Stimulated activated CD4-positive, alpha-beta T cell treated with anti-CD3 and anti-CD28 coated beads, Interleukin-4, amount 100 ng/mL, for 24 hours (primary cell): ENCODE measurements at regions not wholly inside any gene's neighbourhood (a gene's known extent, or its start where the extent isn't known, plus 50 kb on each side); places are given as distances from the start of the nearest gene placed in this dataset.
"Not testable (repeated sequence)": the region's sequence is repeated elsewhere in the genome, so short reads cannot be mapped to it uniquely, and the experiment has no call there.

Experiments
- DNase-seq: peaks from one replicate; pipeline ENCODE4 v3.0.0-alpha.2; 2020

DNA sequence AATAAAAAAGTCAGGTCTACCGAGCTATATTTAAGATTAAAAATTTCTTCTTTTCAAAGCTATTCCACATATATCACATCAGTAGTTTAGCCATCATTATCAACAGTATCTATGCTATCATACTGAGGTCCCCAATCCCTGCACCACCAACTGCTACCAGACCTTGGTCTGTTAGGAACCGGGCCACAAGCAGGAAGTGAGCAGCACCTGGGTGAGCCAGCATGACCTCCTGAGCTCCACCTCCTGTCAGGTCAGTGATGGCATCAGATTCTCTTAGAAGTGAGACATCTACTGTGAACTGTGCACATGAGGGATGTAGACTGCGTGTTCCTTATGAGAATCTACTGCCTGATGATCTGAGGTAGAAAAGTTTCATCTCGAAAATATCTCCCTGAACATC lies 632.1 kb upstream of the KCND2 start:
- no peak for DNase-seq

DNA sequence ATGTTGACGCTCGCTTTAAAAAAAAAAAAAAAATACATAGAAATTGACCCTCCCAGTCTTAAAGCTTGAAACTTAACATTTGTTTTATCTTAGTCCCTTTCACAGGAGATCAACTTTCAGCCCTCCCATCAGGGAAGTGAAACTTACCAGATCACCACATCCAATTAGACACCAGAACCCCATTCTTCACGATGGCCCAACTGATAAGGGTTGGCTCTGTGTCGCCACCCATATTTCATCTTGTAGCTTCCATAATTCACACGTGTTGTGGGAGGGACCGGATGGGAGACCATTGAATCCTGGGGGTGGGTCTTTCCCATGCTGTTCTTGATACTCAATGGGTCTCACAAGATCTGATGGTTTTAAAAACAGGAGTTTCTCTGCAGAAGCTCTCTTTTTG lies 629.4 kb upstream of the KCND2 start:
- no peak for DNase-seq

DNA sequence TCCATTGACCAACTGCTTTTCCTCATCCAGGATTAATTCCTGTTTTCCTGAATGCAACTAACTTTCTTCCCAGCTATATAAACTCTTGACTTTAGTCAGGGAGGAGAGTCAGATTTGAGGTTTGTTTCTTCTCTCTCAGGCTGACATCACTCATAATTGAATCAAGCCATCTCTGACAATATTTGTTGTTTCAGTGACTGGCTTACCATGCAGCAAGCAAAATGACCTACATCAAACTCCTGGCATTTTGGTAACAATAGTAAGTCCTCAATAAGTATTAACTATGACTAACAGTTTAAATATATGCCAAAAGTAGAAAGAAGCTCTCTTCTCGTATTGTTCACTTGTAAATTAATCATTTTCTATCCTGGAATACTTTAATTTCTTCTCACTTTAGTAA lies 625.7 kb upstream of the KCND2 start:
- DNase-seq, result no peak

DNA sequence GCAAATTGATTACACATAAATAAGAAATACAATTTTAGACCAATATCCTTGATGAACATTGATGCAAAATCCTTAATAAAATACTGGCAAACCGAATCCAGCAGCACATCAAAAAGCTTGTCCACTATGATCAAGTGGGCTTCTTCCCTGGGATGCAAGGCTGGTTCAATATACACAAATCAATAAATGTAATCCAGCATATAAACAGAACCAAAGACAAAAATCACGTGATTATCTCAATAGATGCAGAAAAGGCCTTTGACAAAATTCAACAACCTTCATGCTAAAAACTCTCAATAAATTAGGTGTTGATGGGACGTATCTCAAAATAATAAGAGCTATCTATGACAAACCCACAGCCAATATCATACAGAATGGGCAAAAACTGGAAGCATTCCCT lies 624.2 kb upstream of the KCND2 start:
- not testable (repeated sequence) for DNase-seq

DNA sequence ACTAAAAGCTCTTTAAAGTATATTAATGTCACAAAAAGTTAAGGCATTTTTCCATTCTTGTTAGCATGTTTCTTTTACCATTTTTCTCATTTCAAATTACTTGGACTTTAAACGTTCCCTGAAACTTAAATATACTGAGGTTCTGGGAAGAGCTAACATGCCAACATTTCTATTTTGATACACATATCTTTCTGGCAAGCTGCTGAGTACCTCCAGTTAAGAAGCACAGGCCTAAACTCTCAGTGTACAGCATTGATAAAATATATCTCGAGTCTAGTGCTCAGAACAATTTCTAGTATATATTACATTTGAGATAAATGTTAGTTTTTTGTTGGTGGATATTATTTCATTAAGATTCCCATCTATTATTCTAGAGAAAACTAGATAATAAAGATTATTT lies 612.9 kb upstream of the KCND2 start:
- no peak for DNase-seq

DNA sequence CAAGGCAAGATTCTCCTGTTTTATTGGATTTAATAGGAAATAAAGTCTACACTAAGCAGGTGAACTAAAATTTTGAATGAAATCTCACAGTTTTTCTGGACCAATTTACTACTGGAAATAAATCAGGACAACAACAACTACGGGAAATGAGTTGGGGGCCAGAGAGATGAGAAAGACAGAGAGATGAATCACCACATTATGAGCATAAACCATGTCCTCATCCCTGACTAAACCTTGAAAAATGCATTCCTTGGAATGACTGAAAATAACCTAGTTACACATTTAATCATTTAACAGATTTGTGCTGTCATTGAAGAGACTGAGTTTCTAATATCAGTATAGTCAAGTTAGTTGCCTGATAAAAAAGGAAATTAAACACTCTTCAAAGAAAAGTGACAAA lies 608.4 kb upstream of the KCND2 start:
- no peak for DNase-seq

DNA sequence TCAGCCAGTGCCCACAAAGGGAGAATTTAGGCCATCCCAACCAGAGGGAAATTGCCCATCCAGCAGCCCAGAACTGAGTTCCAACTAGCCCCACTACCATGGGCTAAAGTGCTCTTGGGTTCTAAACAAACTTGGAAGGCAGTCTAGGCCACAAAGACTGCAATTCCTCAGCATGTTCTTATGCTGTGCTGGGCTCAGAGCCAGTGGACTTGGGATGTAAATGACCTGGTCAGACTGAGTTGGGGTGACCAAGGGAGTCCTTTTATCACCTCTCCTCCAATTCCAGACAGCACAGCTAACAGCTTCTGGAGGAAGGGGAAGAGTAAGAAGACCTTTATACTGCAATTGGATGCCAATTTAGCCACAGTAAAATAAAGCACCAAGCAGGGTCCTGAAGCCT lies 607.2 kb upstream of the KCND2 start:
- no peak for DNase-seq

DNA sequence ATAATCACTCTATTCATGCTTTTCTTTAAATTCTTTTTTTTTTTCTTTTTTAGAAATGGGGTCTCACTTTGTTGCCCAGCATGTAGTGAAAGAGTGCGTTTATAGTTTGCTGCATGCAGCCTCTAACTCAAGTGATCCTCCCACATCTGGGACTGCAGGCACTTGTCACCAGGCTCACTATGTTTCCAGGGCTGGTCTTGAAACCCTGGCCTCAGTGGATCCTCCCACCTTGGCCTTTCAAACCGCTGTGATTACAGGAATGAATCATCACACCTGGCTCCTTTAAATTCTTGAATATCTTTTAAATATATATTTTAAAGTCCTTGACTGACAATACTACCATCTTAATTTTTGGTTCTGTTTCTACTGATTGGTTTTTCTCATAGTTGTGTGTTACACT lies 591.6 kb upstream of the KCND2 start:
- DNase-seq, result no peak

DNA sequence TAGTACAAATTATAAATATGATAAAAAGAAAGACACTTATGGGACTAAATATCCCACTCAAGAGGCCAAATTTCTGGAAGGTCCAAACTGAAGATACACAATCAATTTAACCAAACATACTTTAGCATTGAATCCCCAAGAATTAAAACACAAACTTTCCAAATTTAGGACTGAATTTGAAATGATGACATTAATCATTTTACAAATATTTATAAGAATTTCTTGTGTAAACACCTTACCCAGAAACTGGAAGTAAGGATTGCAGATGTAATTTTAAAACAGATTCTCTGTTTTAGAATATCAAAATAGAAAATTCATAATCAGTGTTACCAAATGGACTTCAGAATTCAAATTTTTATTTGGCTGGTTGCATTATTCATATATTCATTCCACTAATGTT lies 588.2 kb upstream of the KCND2 start:
- DNase-seq, result no peak

DNA sequence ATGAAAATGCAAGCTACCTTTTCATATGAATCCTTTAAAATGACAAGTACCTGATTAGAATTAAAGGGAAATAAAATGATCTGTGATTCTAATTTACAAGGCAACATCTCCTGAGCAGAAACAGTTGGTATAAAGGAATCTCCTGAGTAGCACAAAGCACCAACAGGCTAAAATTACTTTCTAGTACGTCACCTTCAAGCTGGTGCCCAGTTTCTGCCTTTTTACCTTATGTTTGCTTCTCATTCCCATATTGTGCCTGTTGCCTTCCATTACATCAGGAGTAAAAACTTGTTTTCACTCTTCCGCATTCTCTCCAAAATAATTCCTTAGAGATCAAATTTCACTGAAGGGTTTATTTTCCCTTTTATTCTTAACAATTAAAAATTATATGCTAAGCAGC lies 587.1 kb upstream of the KCND2 start:
- DNase-seq, result no peak

DNA sequence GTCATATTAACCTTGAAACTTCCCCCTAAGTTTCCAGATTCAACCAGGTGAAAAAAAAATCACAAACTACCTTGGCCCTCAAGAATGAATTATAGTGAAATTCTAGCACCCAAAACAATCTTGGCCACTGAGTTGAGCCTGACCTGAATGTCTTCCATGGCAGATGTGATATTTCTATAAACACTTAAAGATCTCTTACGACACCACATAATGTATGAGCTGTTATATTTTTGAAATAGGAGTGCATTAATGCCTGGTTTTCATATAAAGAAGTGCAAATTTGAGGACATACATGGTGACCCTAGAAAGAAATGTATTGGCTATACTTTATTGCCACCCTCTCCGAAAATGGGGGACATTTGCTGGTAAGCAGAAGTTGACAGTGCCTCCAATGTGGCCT lies 584.1 kb upstream of the KCND2 start:
- DNase-seq, result no peak

DNA sequence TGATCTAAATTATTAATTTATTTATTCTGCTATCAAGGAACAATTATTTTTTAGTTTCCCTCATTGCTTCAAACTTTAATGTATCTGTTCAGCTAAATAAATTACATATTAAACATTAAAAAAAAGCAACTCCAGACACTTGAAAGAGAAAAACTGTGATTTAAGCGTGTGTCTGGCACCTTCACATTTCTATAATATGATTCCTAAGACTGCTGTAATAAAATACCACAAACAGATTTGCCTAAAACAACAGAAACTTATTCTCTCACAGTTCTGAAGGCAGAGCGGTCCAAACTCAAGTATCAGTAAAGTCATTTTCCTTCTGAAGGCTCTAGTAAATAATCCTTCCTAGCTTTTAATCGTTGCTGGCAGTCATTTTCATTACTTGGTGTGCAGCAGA lies 580.4 kb upstream of the KCND2 start:
- no peak for DNase-seq

DNA sequence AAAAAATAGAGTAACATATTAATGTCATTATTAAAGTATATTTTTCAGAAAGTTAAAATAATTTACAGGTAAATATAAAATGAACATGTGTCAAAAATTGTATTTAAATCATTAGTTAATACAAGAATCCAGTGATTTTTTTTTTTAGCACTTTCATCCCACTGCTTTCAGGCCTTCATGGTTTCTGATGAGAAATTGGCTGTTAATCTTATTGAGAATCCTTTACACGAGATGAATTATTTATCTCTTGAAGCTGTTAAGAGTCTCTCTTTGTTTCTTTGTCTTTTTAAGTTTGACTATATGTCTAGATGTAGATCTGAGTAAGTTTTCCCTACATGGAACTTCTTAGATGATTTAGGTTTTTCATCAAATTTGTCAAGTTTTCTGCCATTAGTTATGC lies 578.5 kb upstream of the KCND2 start:
- no peak for DNase-seq

DNA sequence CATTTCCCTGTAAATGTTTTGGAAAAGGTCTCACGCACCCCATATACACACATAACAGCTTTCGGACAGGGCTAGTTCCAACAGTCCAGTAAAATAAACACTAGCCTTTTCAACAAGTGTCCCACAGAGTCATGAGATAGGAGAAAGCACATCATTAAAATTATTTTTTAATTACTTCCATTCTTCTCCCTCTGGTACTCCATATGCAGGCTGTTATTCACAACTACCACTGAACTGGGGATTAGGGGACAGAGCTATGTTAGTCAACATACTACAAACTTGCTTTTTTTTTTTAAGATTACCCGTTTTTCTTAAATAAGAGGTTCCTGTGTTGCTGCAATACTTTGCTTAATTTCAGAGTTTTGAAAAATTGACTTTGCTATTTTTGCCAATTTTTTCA lies 576.6 kb upstream of the KCND2 start:
- DNase-seq, result no peak

DNA sequence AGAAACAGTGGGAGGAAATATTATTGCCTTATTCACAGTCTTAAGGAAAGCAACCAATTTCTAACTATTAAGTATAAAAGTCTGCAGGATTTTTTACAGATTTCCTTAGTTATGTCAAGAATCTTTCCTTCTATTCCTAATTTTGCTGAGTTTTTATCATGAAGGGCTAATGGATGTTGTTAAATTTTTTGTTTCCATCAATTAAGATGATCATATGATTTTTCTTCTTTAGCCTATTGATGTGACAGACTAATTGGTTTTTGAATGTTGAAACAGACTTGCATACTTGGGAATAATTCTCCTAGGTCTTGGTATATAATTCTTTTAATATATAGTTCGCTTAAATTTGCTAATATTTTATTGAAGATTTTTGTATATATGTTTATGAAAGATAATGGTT lies 569.1 kb upstream of the KCND2 start:
- no peak for DNase-seq

DNA sequence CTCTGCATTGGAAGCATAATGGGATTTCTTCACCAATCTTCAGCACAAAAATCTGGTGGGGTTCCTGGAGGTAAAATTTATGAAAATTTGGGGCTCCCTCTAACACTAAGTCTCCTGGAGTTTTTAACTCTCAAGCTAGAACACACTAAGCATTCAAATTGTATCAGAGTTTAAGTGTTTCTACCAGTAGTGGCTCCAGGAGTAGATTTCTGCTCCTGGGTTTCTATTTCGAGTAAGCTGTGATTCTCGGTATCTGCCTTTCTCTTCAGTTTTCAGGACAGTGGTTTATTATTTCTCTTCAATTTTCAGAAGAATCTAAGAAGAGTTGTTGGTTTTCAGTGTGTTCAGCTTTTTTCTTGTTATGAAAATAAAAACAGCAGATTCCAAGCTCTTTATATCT lies 566.4 kb upstream of the KCND2 start:
- no peak for DNase-seq

DNA sequence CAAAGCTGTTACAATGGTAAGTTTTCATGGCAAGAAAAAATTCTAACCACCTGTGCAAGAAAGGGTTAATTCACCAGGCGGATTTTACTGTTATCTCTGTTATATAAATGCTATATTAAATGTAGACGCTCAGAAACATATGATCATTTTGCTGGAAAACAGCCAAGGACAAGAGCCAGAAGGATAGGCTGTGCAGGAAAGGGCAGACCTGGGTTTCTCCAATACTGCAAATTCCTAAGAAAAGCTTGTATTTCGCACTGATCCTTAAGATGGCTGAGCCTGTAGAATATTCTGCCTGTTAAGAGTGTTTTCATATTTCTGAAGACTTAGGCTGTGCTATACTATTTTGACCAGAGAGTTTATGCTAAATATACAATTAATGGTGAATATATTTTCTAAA lies 564.1 kb upstream of the KCND2 start:
- DNase-seq, result no peak

DNA sequence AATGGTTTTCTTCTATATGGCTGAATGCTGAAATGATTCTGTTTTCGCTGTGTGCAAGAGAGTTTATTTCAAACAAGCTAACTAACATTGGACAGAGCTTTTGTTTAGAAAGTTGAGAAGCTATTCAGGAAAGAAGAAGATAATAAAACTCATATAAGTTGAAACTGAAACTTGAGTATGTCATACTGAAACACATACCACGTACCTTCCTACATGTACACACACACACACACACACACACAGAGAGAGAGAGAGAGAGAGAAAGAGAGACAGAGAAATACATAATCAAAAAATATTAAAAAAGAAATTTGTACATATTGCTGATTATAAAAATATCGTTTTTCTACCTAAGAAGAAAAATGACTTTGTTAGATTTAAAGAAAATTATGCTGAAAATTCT lies 561.9 kb upstream of the KCND2 start:
- no peak for DNase-seq

DNA sequence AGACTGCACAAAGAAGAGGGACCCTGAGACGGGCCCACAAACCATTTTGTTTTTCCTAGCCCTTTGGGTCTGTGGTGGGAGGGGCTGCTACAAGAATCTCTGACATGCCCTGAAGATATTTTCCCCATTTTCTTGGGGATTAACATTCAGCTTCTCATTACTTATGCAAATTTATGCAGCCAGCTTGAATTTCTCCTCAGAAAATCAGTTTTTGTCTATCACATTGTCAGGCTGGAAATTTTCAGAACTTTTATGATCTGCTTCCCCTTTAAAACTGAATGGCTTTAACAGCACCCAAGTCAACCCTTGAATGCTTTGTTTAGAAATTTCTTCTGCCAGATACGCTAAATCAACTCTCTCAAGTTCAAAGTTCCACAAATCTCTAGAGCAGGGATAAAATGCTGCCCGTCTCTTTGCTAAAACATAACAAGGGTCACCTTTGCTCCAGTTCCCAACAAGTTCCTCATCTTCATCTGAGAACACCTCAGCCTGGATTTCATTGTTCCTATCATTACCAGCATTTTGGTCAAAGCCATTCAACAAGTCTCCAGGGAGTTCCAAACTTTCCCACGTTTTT lies 560.0 kb upstream of the KCND2 start:
- DNase-seq, result no peak

DNA sequence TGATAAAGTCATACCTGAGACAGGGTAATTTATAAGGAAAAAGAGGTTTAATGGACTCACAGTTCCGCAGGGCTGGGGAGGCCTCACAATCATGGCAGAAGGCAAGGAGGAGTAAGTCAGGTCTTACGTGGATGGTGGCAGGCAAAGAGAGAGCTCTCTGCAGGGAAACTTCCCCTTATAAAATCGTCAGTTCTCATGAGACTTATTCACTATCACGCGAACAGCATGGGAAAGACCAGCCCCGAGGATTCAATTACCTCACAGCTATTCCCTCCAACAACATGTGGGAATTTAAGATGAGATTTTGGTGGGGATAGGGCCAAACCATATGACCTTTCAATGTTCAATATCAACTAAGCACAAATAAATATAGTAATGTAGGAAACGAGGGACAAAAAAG lies 559.4 kb upstream of the KCND2 start:
- no peak for DNase-seq

DNA sequence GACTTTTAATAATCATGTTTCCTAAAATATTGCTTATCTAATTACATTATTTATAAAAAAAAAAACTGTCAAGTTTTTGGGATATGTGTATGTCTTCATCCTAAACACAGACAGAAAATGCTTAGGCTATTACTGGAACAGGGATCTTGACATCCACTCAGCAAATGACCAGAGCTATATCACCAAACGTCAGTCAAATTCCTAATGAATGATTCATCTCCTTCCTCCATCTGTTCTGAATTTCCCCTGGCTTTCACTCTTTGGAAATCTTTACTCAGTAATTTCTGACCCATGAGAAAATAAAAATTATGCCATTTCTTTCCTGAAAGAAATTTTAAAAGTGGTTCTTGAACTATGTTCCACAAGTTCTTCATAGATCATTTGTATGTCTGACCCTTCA lies 552.4 kb upstream of the KCND2 start:
- no peak for DNase-seq

DNA sequence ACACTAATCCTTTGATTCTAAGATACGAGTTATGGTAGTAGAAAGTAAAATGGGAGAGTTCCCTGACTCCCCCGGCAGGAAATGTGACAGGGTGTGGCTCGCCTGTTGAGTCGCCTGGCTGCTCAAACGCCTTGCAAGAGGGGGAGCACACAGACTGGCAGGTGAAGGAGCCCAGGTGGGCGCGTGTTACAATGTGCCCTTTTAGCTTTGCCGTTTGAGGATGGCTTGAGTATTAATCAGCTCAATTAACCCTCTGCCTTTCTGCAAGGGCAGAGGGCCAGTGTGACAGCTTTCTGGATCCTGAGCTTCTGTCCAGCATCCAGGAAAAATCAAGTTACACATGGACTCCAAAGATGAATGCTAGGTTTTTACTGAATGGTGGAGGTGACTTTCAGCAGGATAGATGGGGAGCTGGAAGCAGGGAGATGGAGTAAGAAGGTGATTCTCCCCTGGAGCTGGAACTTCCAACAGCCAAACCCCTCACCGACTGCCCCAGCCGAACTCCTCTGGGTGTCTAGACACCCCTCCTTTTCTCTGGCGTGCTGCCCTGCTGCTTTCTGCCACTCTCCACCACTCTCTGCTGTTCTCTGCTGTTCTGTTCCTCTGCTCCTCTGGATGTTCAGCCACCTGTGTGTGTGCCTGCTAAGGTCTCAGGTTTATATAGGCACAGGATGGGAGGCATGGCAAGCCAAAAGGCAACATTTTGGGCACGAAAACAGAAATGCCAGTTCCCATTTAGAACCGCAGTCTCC lies 548.8 kb upstream of the KCND2 start:
- DNase-seq, result no peak

DNA sequence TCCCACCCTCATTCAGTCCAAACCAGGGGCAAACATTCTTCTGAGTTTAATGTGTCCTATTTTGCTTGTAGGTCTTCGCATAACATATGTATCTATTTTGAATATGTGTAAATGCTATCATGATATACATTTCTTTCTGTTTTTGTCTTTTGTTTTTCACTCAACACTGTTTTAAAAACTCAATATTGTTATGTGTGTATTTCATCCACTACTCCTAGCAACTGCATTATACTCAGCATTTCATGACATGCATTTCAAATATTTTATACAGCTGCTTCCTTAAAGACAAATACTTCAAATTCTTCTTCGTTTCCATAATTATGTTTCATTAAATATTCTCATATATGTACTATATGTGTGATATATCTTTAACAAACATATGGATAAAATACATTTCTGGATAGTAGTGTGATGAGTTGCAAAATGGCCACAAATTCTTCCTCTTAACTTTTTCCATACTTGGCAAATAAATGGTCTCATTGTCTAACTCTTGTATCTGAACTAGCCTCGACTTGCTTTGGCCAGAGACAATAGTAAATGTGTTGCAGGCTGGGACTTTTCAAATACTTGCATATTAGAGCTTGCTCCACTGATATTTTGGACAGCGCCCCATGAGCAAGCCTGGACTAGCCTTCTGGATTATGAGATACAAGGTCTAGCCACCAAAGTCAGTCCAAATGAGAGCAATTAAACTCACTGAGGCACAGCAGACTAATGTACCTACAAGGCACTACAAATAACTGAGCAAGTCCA lies 539.7 kb upstream of the KCND2 start:
- DNase-seq, result no peak

DNA sequence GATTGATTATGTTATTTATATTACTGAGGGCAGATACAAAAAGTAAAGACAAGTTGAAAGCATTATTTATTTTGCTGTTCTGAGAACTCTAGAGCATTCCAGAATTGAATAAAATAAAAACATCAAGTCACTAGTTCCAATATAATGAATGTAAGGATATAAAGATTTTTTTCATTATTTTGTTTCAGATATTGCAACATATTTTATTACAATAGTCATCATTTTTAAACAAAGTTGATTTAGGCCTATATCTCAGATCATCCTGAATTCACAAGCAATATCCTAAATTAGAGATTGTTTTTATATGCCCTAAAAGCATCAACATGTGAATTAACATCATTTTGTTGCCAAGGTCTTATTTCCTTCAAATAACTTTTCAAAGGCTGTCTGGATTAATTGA lies 535.6 kb upstream of the KCND2 start:
- DNase-seq, result no peak

DNA sequence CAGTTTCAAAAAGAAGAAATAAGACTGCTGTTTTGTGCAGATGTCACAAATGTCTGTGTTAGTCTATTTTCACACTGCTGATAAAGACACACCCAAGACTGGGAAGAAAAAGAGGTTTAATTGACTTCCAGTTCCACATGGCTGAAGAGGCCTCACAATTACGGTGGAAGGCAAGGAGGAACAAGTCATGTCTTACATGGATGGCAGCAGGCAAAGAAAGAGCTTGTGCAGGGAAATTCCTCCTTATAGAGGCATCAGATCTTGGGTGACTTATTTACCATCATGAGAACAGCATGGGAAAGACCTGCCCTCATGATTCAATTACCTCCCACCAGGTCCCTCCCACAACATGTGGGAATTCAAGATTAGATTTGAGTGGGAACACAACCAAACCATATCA lies 527.7 kb upstream of the KCND2 start:
- DNase-seq, result not testable (repeated sequence)
